ENCODE measurements at regions not wholly inside any gene's neighbourhood (a gene's known extent, or its start where the extent isn't known, plus 50 kb on each side); places are given as distances from the start of the nearest gene placed in this dataset.

DNA sequence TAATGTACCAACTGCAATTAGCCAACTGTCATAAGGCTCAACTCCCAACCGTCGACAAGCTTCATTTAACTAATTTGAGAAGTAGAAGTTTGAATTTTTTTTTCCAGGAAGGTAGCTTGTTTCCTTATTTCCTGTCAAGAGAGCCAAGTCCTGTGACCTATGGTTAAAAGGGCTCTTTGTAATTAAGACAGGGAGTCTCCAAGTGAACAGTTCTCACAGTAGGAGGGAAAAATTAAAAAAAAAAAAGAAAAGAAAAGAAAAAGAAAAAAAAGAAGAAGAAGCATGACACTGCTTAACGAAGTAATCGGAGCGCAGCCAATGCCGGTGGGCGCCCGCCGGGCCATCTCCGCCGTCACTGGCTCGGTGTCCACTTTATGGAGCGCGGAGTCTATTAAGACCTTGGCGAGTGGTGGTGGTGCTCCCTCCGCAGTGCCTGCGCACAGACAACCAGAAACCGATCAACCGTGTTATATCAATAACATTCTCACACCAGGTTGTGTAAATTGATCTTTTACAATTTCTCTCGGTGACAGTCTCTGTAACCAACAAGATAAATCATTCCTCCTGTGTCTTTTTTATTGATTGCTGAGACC is 197.2 kb upstream of the POU3F3 start:
- TF ChIP-seq, protein P1, sequence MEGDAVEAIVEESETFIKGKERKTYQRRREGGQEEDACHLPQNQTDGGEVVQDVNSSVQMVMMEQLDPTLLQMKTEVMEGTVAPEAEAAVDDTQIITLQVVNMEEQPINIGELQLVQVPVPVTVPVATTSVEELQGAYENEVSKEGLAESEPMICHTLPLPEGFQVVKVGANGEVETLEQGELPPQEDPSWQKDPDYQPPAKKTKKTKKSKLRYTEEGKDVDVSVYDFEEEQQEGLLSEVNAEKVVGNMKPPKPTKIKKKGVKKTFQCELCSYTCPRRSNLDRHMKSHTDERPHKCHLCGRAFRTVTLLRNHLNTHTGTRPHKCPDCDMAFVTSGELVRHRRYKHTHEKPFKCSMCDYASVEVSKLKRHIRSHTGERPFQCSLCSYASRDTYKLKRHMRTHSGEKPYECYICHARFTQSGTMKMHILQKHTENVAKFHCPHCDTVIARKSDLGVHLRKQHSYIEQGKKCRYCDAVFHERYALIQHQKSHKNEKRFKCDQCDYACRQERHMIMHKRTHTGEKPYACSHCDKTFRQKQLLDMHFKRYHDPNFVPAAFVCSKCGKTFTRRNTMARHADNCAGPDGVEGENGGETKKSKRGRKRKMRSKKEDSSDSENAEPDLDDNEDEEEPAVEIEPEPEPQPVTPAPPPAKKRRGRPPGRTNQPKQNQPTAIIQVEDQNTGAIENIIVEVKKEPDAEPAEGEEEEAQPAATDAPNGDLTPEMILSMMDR (IDR thresholded peaks at IDR 0.05), result no peak
- TF ChIP-seq POLR2A (IDR thresholded peaks at IDR 0.05) (no peak), EP300 (IDR thresholded peaks at IDR 0.05) (no peak)

Measured in upper lobe of left lung (tissue), 4 donors.